Keratinocyte (primary cell): ENCODE measurements at regions not wholly inside any gene's neighbourhood (a gene's known extent, or its start where the extent isn't known, plus 50 kb on each side); places are given as distances from the start of the nearest gene placed in this dataset.

Experiments used
- DNase-seq: peaks from one replicate; pipeline ENCODE4 v3.0.0-alpha.2; 2011; ENCODE audit warnings: low read depth, missing footprints, low spot score
- FAIRE-seq: peaks from 2 replicates; lab custom pipeline; 2011; peaks lifted over from hg19 to GRCh38; lab: Jason Lieb, UNC
- H2AFZ ChIP-seq: 2 replicates; pipeline ENCODE4 v1.6.0; 2012; ENCODE audit warnings: low read length, control low read depth, inconsistent platforms; ENCODE audit not compliant: control insufficient read depth
- H3K27ac ChIP-seq: 2 replicates; pipeline ENCODE4 v1.5.1; 2011; ENCODE audit warnings: low read length; ENCODE audit not compliant: control insufficient read depth, insufficient read depth
- H3K27me3 ChIP-seq: 3 replicates; pipeline ENCODE4 v1.6.0; 2011; ENCODE audit warnings: low read length; ENCODE audit not compliant: control insufficient read depth, insufficient read depth; ENCODE audit errors: extremely low read depth
- H3K36me3 ChIP-seq, 2 experiments: 2 replicates in 1 of 2; 3 replicates in 1 of 2; pipeline ENCODE4 v1.5.1; 2011; ENCODE audit warnings: low read length in 2 of 2, mild to moderate bottlenecking in 1 of 2; ENCODE audit not compliant: control insufficient read depth in 2 of 2, insufficient read depth in 2 of 2; ENCODE audit errors: extremely low read depth in 1 of 2
- H3K4me1 ChIP-seq: 3 replicates; pipeline ENCODE4 v1.5.1; 2011; ENCODE audit warnings: low read length; ENCODE audit not compliant: control insufficient read depth, insufficient read depth; ENCODE audit errors: extremely low read depth
- H3K4me2 ChIP-seq: 3 replicates; pipeline ENCODE4 v1.6.0; 2011; ENCODE audit warnings: low read depth, low read length; ENCODE audit not compliant: control insufficient read depth, insufficient read depth; ENCODE audit errors: extremely low read depth
- H3K4me3 ChIP-seq, 3 experiments: fragments of 200-600 bp in 1 of 3; sonication (generic) in 1 of 3; 2 replicates in 2 of 3; 3 replicates in 1 of 3; pipeline ENCODE4 v1.5.1; 2011 to 2016; ENCODE audit warnings: low read length in 3 of 3, mild to moderate bottlenecking in 3 of 3, control low read depth in 2 of 3, inconsistent platforms in 1 of 3, low read depth in 1 of 3, mixed read lengths in 1 of 3, mixed run types in 1 of 3, moderate library complexity in 1 of 3; ENCODE audit not compliant: control insufficient read depth in 2 of 3, insufficient read depth in 2 of 3; ENCODE audit errors: extremely low read depth in 1 of 3
- H3K79me2 ChIP-seq: 2 replicates; pipeline ENCODE4 v1.6.0; 2012; ENCODE audit warnings: low read length; ENCODE audit not compliant: control insufficient read depth, insufficient read depth
- H3K9ac ChIP-seq: 3 replicates; pipeline ENCODE4 v1.6.0; 2011; ENCODE audit warnings: low read length; ENCODE audit not compliant: control insufficient read depth, insufficient read depth; ENCODE audit errors: extremely low read depth
- H3K9me1 ChIP-seq: 3 replicates; pipeline ENCODE4 v1.6.0; 2011; ENCODE audit warnings: low read length; ENCODE audit not compliant: control insufficient read depth, insufficient read depth; ENCODE audit errors: extremely low read depth
- H3K9me3 ChIP-seq: 2 replicates; pipeline ENCODE4 v1.5.1; 2012; ENCODE audit warnings: low read depth, low read length; ENCODE audit not compliant: control insufficient read depth
- H4K20me1 ChIP-seq: 3 replicates; pipeline ENCODE4 v1.6.0; 2011; ENCODE audit warnings: low read length; ENCODE audit not compliant: control insufficient read depth, insufficient read depth; ENCODE audit errors: extremely low read depth
- EZH2 ChIP-seq: IDR thresholded peaks from one replicate; pipeline ENCODE4 v1.6.1; 2012; ENCODE audit warnings: inconsistent platforms, mild to moderate bottlenecking, low read length, moderate library complexity
- dilution Hi-C: fragments of 300-500 bp; cut with MboI; formaldehyde crosslinking; loops from one replicate; pipeline ENCODE4 v1.7.0; 2020; ENCODE audit warnings: low sequenced_read_pairs; ENCODE audit not compliant: extremely low pct_ligation_motif_present
- TF ChIP-seq, protein P1 (sequence below), 3 experiments: IDR thresholded peaks in 1 of 3; conservative IDR thresholded peaks in 1 of 3; optimal IDR thresholded peaks in 1 of 3; 2 replicates in 2 of 3; 3 replicates in 1 of 3; pipeline versions ENCODE3 to v1.5.1; 2011; ENCODE audit warnings: low read length in 3 of 3, mild to moderate bottlenecking in 3 of 3, moderate library complexity in 2 of 3, control low read depth in 1 of 3, inconsistent platforms in 1 of 3; ENCODE audit not compliant: insufficient read depth in 2 of 3; ENCODE audit errors: extremely low read depth in 1 of 3

DNA sequence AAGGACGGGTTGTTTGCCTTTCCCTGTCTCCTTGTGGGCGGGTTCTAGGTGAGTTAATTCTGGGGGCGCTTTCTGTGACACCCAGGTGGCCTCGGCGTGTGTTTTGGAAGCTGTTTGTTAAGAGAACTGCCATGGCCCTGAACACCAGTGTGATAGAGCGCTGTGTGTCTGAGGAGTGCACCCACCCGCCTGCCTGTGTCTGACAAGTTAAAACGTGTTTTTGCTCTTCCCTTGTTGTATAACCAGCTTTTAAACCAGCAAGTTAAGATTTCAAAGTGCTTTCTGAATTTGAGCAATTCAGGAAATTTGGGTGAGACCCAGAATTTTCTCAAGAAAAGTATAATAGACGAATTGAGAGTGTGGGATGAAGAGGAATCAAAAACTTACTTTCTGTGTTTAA, 55.2 kb upstream of the HGFAC start:
- H3K79me2 ChIP-seq = peaks cover 35% of the 10 kb centered on the region
- H3K9me1 ChIP-seq = no peaks in the 10 kb centered on the region
- peaks cover 0 to 4% of the 10 kb centered on the region in 2 experiments for H3K36me3 ChIP-seq
- no peaks in the 10 kb centered on the region for H3K27me3 ChIP-seq
- peaks cover 54% of the 10 kb centered on the region for H3K4me1 ChIP-seq
- dilution Hi-C loops = no loop called here
- no peaks in the 10 kb centered on the region for H3K9me3 ChIP-seq
- H3K4me3 ChIP-seq = peak overlapping the region; percentile 67 to 95 (median 88)
- H3K27ac ChIP-seq = peak overlapping the region; percentile 95
- FAIRE-seq = no peak
- no peak for DNase-seq
- H3K9ac ChIP-seq = peak overlapping the region; percentile 89
- H4K20me1 ChIP-seq = no peaks in the 10 kb centered on the region
- peak overlapping the region; percentile 12 for H2AFZ ChIP-seq
- TF ChIP-seq, protein P1, sequence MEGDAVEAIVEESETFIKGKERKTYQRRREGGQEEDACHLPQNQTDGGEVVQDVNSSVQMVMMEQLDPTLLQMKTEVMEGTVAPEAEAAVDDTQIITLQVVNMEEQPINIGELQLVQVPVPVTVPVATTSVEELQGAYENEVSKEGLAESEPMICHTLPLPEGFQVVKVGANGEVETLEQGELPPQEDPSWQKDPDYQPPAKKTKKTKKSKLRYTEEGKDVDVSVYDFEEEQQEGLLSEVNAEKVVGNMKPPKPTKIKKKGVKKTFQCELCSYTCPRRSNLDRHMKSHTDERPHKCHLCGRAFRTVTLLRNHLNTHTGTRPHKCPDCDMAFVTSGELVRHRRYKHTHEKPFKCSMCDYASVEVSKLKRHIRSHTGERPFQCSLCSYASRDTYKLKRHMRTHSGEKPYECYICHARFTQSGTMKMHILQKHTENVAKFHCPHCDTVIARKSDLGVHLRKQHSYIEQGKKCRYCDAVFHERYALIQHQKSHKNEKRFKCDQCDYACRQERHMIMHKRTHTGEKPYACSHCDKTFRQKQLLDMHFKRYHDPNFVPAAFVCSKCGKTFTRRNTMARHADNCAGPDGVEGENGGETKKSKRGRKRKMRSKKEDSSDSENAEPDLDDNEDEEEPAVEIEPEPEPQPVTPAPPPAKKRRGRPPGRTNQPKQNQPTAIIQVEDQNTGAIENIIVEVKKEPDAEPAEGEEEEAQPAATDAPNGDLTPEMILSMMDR (optimal IDR thresholded peaks at IDR 0.05 in 1 of 3, IDR thresholded peaks at IDR 0.05 in 1 of 3, conservative IDR thresholded peaks at IDR 0.05 in 1 of 3; ENCODE audit: extremely low read depth in 1 of 3, insufficient read depth in 2 of 3, low read length in 3 of 3) = no peak
- no peak for TF ChIP-seq EZH2
- peak overlapping the region; percentile 98 for H3K4me2 ChIP-seq

DNA sequence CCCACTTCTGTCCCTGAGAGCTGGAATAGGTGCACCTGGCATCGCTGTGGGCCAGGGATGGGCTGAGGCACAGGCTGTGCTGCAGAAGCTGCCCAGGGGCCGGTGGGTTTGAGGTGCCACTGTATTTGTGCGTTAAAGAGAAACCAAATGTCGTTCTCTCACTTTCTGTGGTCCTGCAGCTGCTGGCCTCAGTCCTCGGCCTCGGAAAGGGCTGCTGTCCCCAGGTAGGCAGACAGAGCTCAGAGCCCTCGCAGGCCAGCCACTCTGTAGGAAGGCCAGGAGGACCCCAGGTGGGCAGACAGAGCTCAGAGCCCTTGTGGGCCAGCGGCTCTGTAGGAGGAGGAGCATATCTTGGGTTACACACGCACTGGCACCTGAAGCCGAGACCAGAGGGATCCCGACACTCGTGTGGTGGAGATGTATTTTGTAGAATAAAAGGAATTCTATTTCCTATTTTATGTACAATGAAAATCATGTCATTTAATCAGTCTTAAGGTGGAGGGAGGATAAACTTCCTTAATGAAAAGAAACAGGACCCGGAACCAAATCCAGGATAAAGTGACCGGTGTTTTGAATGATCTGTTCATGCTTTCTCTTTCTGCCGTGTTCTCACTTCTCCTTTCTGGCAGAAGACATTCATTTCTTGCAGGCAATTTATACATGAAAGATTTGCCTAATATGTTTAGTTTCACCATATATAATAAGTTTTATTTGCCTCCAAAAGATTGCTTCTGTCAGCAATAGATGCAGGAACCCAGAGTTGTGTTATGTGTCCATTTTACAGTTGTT, 54.4 kb upstream of the HGFAC start:
- peak overlapping the region; percentile 95 for H3K27ac ChIP-seq
- peak; percentile 68 for FAIRE-seq
- dilution Hi-C loops = no loop called here

More for the DNA sequence above, 54.4 kb upstream of the HGFAC start:
- Histone ChIP-seq H3K9me1 (no peaks in the 10 kb centered on the region), H3K79me2 (peaks cover 42% of the 10 kb centered on the region), H3K36me3 (peaks cover 0 to 4% of the 10 kb centered on the region in 2 experiments), H4K20me1 (no peaks in the 10 kb centered on the region), H3K9me3 (no peaks in the 10 kb centered on the region), H3K9ac (peak overlapping the region; percentile 89), H3K27me3 (no peaks in the 10 kb centered on the region), H3K4me3 (peak overlapping the region; percentile 67 to 95 (median 88)), H3K4me2 (peak overlapping the region; percentile 98), H3K4me1 (peaks cover 54% of the 10 kb centered on the region), H2AFZ (peak overlapping the region; percentile 28)
- DNase-seq = no peak
- no peak for TF ChIP-seq EZH2
- TF ChIP-seq, protein P1 (optimal IDR thresholded peaks at IDR 0.05 in 1 of 3, IDR thresholded peaks at IDR 0.05 in 1 of 3, conservative IDR thresholded peaks at IDR 0.05 in 1 of 3; ENCODE audit: extremely low read depth in 1 of 3, insufficient read depth in 2 of 3, low read length in 3 of 3) = no peak
